HCT116 (cell line): ENCODE measurements at regions not wholly inside any gene's neighbourhood (a gene's known extent, or its start where the extent isn't known, plus 50 kb on each side); places are given as distances from the start of the nearest gene placed in this dataset.

ENCODE experiments used
- ATAC-seq: fragments of 200-7000 bp; cut with Tn5 transposase; 2 replicates; pipeline ENCODE4 v1.9.1; 2020; ENCODE audit warnings: mild to moderate bottlenecking, moderate library complexity
- BruUV-seq: library from RNA; stranded (reverse); fragments of 400-500 nt; replicated peaks from 2 replicates; lab custom pipeline; 2021; lab: Mats Ljungman, UMichigan
- CTCF ChIA-PET: fragments of 300-600 bp; sonication (Branson Sonifier 250); formaldehyde crosslinking; loops from one replicate; lab custom pipeline; 2021; ENCODE audit warnings: antibody characterized with exemption; lab: Charles Lee
- POLR2A ChIA-PET: fragments of 300-600, 350-600 bp; sonication (Branson Sonifier 250); formaldehyde crosslinking; loops from one replicate; lab custom pipeline; 2021; ENCODE audit warnings: antibody characterized with exemption; lab: Charles Lee
- RAD21 ChIA-PET, 2 experiments: fragments of 300-600 bp; sonication (Branson Sonifier 250); formaldehyde crosslinking; loops; one replicate each; lab custom pipeline; 2023; ENCODE audit warnings: low total read pairs in 2 of 2; ENCODE audit not compliant: uncharacterized antibody in 2 of 2, unreplicated experiment in 2 of 2, low non-redundant PET in 1 of 2; lab: Charles Lee
- DNase-seq: peaks from one replicate; pipeline ENCODE4 v3.0.0-alpha.2; 2010; ENCODE audit warnings: low read depth, low spot score
- H2AFZ ChIP-seq: fragments of 200-600 bp; shearing (Covaris generic), sonication (generic); 2 replicates; pipeline ENCODE4 v1.6.1; 2017; ENCODE audit warnings: low read depth, mixed run types, mixed read lengths, antibody characterized with exemption, low read length; ENCODE audit not compliant: poor library complexity, severe bottlenecking
- H3K27ac ChIP-seq: 2 replicates; pipeline ENCODE4 v1.5.1; 2012; ENCODE audit warnings: low read depth, low read length
- H3K27me3 ChIP-seq: fragments of 200-600 bp; sonication (generic); 2 replicates; pipeline ENCODE4 v1.6.1; 2016; ENCODE audit warnings: mixed run types, low read length, mixed read lengths; ENCODE audit not compliant: insufficient read depth
- H3K36me3 ChIP-seq, 2 experiments: fragments of 200-500 bp in 1 of 2; fragments of 200-600 bp in 1 of 2; sonication (Bioruptor generic) in 1 of 2; sonication (generic) in 1 of 2; 2 replicates each; pipeline versions ENCODE4 v1.5.1 to v1.6.1; 2014 to 2016; ENCODE audit warnings: low read length in 2 of 2, inconsistent platforms in 1 of 2, mixed read lengths in 1 of 2, mixed run types in 1 of 2; ENCODE audit not compliant: insufficient read depth in 2 of 2, control insufficient read depth in 1 of 2
- H3K4me1 ChIP-seq, 2 experiments: fragments of 200-600 bp in 1 of 2; sonication (generic) in 1 of 2; 2 replicates each; pipeline versions ENCODE4 v1.5.1 to v1.6.1; 2012 to 2017; ENCODE audit warnings: low read length in 2 of 2, inconsistent platforms in 1 of 2, mild to moderate bottlenecking in 1 of 2, mixed read lengths in 1 of 2, mixed run types in 1 of 2, moderate library complexity in 1 of 2; ENCODE audit not compliant: insufficient read depth in 2 of 2, control insufficient read depth in 1 of 2
- H3K4me2 ChIP-seq: fragments of 200-600 bp; sonication (generic); 2 replicates; pipeline ENCODE4 v1.6.1; 2017; ENCODE audit warnings: mixed run types, low read length, mixed read lengths
- H3K4me3 ChIP-seq, 2 experiments: fragments of 200-600 bp in 1 of 2; sonication (generic) in 1 of 2; replicated peaks in 1 of 2; 2 replicates each; pipeline ENCODE4 v1.5.1; 2011 to 2016; ENCODE audit warnings: low read length in 2 of 2, control low read depth in 1 of 2, low read depth in 1 of 2, mild to moderate bottlenecking in 1 of 2, mixed read lengths in 1 of 2, mixed run types in 1 of 2
- H3K79me2 ChIP-seq: fragments of 200-600 bp; sonication (generic); 2 replicates; pipeline ENCODE4 v1.6.1; 2017; ENCODE audit warnings: mild to moderate bottlenecking, mixed run types, low read length, moderate library complexity, mixed read lengths; ENCODE audit not compliant: insufficient read depth
- H3K9ac ChIP-seq: fragments of 200-600 bp; sonication (generic); 2 replicates; pipeline ENCODE4 v1.6.1; 2016; ENCODE audit warnings: low read length, mixed read lengths
- H3K9me2 ChIP-seq: fragments of 200-600 bp; sonication (generic), shearing (Covaris generic); 2 replicates; pipeline ENCODE4 v1.6.1; 2017; ENCODE audit warnings: mixed run types, mild to moderate bottlenecking, moderate library complexity; ENCODE audit not compliant: insufficient read depth
- H3K9me3 ChIP-seq, 2 experiments: fragments of 200-500 bp in 1 of 2; fragments of 200-600 bp in 1 of 2; sonication (Bioruptor generic) in 1 of 2; sonication (generic) in 1 of 2; 2 replicates each; pipeline ENCODE4 v1.6.1; 2014 to 2017; ENCODE audit warnings: low read length in 2 of 2, mixed read lengths in 2 of 2, inconsistent platforms in 1 of 2, low read depth in 1 of 2, mild to moderate bottlenecking in 1 of 2, mixed run types in 1 of 2, moderate library complexity in 1 of 2; ENCODE audit not compliant: control insufficient read depth in 1 of 2, insufficient read depth in 1 of 2
- H4K20me1 ChIP-seq: fragments of 200-600 bp; sonication (generic), shearing (Covaris generic); 2 replicates; pipeline ENCODE4 v1.6.1; 2017; ENCODE audit warnings: mixed run types, mild to moderate bottlenecking, moderate library complexity; ENCODE audit not compliant: insufficient read depth
- CEBPB ChIP-seq: IDR thresholded peaks from 2 replicates; pipeline ENCODE4 v1.6.1; 2012; ENCODE audit warnings: low read depth
- EGR1 ChIP-seq: IDR thresholded peaks from 2 replicates; pipeline ENCODE4 v1.6.1; 2012; ENCODE audit warnings: low read depth
- ELF1 ChIP-seq: IDR thresholded peaks from 2 replicates; pipeline ENCODE4 v1.6.1; 2012; ENCODE audit warnings: low read depth, borderline replicate concordance
- EZH2phosphoT487 ChIP-seq: fragments of 200-600 bp; IDR thresholded peaks from 2 replicates; pipeline ENCODE4 v1.6.1; 2018; ENCODE audit warnings: antibody characterized with exemption, borderline replicate concordance
- POLR2AphosphoS5 ChIP-seq: IDR thresholded peaks from 2 replicates; pipeline ENCODE4 v1.6.1; 2011; ENCODE audit warnings: mild to moderate bottlenecking, low read depth, low read length, moderate library complexity
- SP1 ChIP-seq: IDR thresholded peaks from 2 replicates; pipeline ENCODE4 v1.6.1; 2012; ENCODE audit warnings: low read depth
- TCF7L2 ChIP-seq: IDR thresholded peaks from 2 replicates; pipeline ENCODE4 v1.7.0; 2011; ENCODE audit warnings: borderline replicate concordance, inconsistent platforms; ENCODE audit not compliant: insufficient read depth, insufficient read length; ENCODE audit errors: extremely low read depth
- YY1 ChIP-seq: IDR thresholded peaks from 2 replicates; pipeline ENCODE4 v1.6.1; 2011; ENCODE audit warnings: low read length, low read depth, moderate library complexity, mild to moderate bottlenecking; ENCODE audit not compliant: insufficient replicate concordance; ENCODE audit errors: extremely low read depth
- intact Hi-C: fragments of 100-400 bp; cut with micrococcal nuclease; formaldehyde crosslinking; loops from 2 replicates; pipeline ENCODE4 v1.10.0; 2022
- TF ChIP-seq, protein P1 (sequence below): IDR thresholded peaks from 2 replicates; pipeline ENCODE4 v1.6.1; 2011; ENCODE audit warnings: mild to moderate bottlenecking, low read length, moderate library complexity; ENCODE audit not compliant: insufficient replicate concordance; ENCODE audit errors: extremely low read depth
- TF ChIP-seq, protein P2 (sequence below): IDR thresholded peaks from 2 replicates; pipeline ENCODE4 v1.6.1; 2012; ENCODE audit warnings: low read depth
- TF ChIP-seq, protein P3 (sequence below): IDR thresholded peaks from 2 replicates; pipeline ENCODE4 v1.6.1; 2012

DNA sequence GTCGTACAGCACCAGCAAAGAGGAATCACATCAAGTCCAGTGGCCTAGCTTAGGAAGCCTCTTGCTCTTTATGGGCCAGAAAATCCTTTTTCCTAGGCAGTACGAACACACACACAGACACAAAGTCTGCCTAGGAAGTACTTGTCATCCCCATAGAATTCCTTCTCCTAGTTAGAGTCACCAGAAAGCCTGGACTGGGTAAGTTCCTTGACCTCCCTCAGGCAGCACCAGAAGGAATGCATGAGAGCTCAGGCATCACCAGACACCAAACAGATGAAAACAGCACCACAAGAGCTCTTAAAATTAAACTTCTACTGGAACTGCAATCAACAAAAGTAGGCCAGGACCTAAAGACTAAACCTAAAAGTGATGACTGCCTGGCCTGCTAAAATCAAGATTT lies 192.9 kb upstream of the CCDC54 start (continued):
- TF ChIP-seq, protein P1, sequence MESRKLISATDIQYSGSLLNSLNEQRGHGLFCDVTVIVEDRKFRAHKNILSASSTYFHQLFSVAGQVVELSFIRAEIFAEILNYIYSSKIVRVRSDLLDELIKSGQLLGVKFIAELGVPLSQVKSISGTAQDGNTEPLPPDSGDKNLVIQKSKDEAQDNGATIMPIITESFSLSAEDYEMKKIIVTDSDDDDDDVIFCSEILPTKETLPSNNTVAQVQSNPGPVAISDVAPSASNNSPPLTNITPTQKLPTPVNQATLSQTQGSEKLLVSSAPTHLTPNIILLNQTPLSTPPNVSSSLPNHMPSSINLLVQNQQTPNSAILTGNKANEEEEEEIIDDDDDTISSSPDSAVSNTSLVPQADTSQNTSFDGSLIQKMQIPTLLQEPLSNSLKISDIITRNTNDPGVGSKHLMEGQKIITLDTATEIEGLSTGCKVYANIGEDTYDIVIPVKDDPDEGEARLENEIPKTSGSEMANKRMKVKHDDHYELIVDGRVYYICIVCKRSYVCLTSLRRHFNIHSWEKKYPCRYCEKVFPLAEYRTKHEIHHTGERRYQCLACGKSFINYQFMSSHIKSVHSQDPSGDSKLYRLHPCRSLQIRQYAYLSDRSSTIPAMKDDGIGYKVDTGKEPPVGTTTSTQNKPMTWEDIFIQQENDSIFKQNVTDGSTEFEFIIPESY: no peak
- no peak for TF ChIP-seq EZH2phosphoT487

DNA sequence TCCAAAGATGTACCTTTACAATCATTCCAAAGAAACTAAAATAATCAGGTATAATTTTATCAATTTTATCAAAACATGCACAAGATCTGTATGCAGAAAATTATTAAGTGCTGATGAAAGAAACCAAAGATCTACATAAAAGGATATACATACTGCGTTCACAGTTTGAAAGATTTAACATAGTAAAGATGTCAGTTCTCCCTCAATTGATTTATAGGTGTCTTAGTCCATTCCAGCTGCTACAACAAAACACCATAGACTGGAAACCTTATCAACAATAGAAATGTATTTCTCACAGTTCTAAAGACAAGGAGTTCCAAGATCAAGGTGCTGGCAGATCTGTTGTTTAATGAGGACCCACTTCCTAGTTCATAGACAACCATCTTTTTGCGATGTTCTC lies 189.0 kb upstream of the CCDC54 start:
- DNase-seq: no peak
- CTCF ChIA-PET: no interaction called here

More for the DNA sequence above, 189.0 kb upstream of the CCDC54 start:
- no peak for TF ChIP-seq YY1
- no peak for TF ChIP-seq POLR2AphosphoS5
- TF ChIP-seq TCF7L2: no peak
- TF ChIP-seq SP1: no peak
- TF ChIP-seq, protein P2, sequence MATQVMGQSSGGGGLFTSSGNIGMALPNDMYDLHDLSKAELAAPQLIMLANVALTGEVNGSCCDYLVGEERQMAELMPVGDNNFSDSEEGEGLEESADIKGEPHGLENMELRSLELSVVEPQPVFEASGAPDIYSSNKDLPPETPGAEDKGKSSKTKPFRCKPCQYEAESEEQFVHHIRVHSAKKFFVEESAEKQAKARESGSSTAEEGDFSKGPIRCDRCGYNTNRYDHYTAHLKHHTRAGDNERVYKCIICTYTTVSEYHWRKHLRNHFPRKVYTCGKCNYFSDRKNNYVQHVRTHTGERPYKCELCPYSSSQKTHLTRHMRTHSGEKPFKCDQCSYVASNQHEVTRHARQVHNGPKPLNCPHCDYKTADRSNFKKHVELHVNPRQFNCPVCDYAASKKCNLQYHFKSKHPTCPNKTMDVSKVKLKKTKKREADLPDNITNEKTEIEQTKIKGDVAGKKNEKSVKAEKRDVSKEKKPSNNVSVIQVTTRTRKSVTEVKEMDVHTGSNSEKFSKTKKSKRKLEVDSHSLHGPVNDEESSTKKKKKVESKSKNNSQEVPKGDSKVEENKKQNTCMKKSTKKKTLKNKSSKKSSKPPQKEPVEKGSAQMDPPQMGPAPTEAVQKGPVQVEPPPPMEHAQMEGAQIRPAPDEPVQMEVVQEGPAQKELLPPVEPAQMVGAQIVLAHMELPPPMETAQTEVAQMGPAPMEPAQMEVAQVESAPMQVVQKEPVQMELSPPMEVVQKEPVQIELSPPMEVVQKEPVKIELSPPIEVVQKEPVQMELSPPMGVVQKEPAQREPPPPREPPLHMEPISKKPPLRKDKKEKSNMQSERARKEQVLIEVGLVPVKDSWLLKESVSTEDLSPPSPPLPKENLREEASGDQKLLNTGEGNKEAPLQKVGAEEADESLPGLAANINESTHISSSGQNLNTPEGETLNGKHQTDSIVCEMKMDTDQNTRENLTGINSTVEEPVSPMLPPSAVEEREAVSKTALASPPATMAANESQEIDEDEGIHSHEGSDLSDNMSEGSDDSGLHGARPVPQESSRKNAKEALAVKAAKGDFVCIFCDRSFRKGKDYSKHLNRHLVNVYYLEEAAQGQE: no peak
- no peak for TF ChIP-seq EGR1
- no peak for TF ChIP-seq EZH2phosphoT487
- no peak for TF ChIP-seq CEBPB
- TF ChIP-seq ELF1: no peak
- TF ChIP-seq, protein P3, sequence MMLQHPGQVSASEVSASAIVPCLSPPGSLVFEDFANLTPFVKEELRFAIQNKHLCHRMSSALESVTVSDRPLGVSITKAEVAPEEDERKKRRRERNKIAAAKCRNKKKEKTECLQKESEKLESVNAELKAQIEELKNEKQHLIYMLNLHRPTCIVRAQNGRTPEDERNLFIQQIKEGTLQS: no peak
- TF ChIP-seq, protein P1: no peak
- H3K4me3 ChIP-seq: no peak overlapping the region
- H3K4me1 ChIP-seq: no peaks in the 10 kb centered on the region
- no peaks in the 10 kb centered on the region for H3K9me3 ChIP-seq
- BruUV-seq: no TSS peak
- H2AFZ ChIP-seq: no peak overlapping the region
- ChIA-PET RAD21 (no interaction called here), POLR2A (no interaction called here)
- H3K4me2 ChIP-seq: no peak overlapping the region
- no peaks in the 10 kb centered on the region for H3K79me2 ChIP-seq
- H3K27ac ChIP-seq: no peak overlapping the region
- no peak overlapping the region for H3K9ac ChIP-seq
- H3K36me3 ChIP-seq: no peaks in the 10 kb centered on the region
- intact Hi-C loops: no loop called here
- H3K9me2 ChIP-seq: no peaks in the 10 kb centered on the region
- no peaks in the 10 kb centered on the region for H3K27me3 ChIP-seq
- no peak for ATAC-seq
- no peaks in the 10 kb centered on the region for H4K20me1 ChIP-seq
